HepG2 (cell line): ENCODE measurements at regions not wholly inside any gene's neighbourhood (a gene's known extent, or its start where the extent isn't known, plus 50 kb on each side); places are given as distances from the start of the nearest gene placed in this dataset.

ENCODE experiments used
- ATAC-seq: fragments of 200-7000 bp; cut with Tn5 transposase; 3 replicates; pipeline ENCODE4 v1.9.1; 2020; ENCODE audit warnings: mild to moderate bottlenecking, moderate library complexity
- BruUV-seq: library from RNA; stranded (reverse); fragments of 400-500 nt; replicated peaks from 2 replicates; lab custom pipeline; 2021; lab: Mats Ljungman, UMichigan
- CTCF ChIA-PET: fragments of 300-600 bp; formaldehyde crosslinking; extraction: SDS; loops from one replicate; lab custom pipeline; 2021; ENCODE audit warnings: low total read pairs, inconsistent platforms, low intra/inter-chr PET ratio; lab: Yijun Ruan, JAX
- POLR2A ChIA-PET: fragments of 350-600 bp; sonication (Branson Sonifier 250); formaldehyde crosslinking; loops from one replicate; lab custom pipeline; 2020; ENCODE audit warnings: antibody characterized with exemption, inconsistent platforms; lab: Yijun Ruan, JAX
- DNase-seq: peaks from one replicate; pipeline ENCODE4 v3.0.0-alpha.2; 2015; ENCODE audit warnings: low spot score
- FAIRE-seq: peaks from 3 replicates; lab custom pipeline; 2011; peaks lifted over from hg19 to GRCh38; lab: Jason Lieb, UNC
- H2AFZ ChIP-seq: one replicate; pipeline ENCODE4 v1.6.1; 2011; ENCODE audit warnings: low read length, inconsistent platforms
- H3K27ac ChIP-seq: fragments of 300-600 bp; 3 replicates; pipeline ENCODE4 v1.8.0; 2011; ENCODE audit warnings: mixed run types, mild to moderate bottlenecking, mixed read lengths, low read length, inconsistent platforms; ENCODE audit not compliant: insufficient read depth; ENCODE audit errors: extremely low read length
- H3K27me3 ChIP-seq, 2 experiments: fragments of 200-600 bp in 1 of 2; 2 replicates in 1 of 2; 3 replicates in 1 of 2; pipeline versions ENCODE4 v1.6.0 to v1.8.0; 2011; ENCODE audit warnings: low read length in 2 of 2, mild to moderate bottlenecking in 2 of 2, moderate library complexity in 2 of 2, inconsistent platforms in 1 of 2; ENCODE audit not compliant: insufficient read depth in 2 of 2, control insufficient read depth in 1 of 2
- H3K36me3 ChIP-seq, 2 experiments: fragments of 200-600 bp in 1 of 2; replicated peaks in 1 of 2; 2 replicates in 1 of 2; 3 replicates in 1 of 2; pipeline versions ENCODE4 v1.5.1 to v1.8.0; 2011; ENCODE audit warnings: low read length in 2 of 2, inconsistent platforms in 1 of 2; ENCODE audit not compliant: insufficient read depth in 2 of 2, control insufficient read depth in 1 of 2
- H3K4me1 ChIP-seq: 2 replicates; pipeline ENCODE4 v1.5.1; 2012; ENCODE audit warnings: low read length, inconsistent platforms; ENCODE audit not compliant: insufficient read depth
- H3K4me2 ChIP-seq: 2 replicates; pipeline ENCODE4 v1.6.0; 2011; ENCODE audit warnings: low read depth, low read length, inconsistent platforms
- H3K4me3 ChIP-seq, 3 experiments: fragments of 200-600 bp in 1 of 3; sonication (generic), shearing (Covaris generic) in 1 of 3; replicated peaks in 1 of 3; 2 replicates each; pipeline ENCODE4 v1.5.1; 2011 to 2016; ENCODE audit warnings: low read length in 3 of 3, inconsistent platforms in 2 of 3, low read depth in 2 of 3, mild to moderate bottlenecking in 2 of 3, control low read depth in 1 of 3, mixed read lengths in 1 of 3; ENCODE audit not compliant: insufficient read depth in 1 of 3
- H3K79me2 ChIP-seq: one replicate; pipeline ENCODE4 v1.6.1; 2011; ENCODE audit warnings: low read length, inconsistent platforms; ENCODE audit not compliant: insufficient read depth
- H3K9ac ChIP-seq: 2 replicates; pipeline ENCODE4 v1.6.0; 2011; ENCODE audit warnings: mild to moderate bottlenecking, low read depth, low read length, inconsistent platforms; ENCODE audit not compliant: insufficient read depth
- H3K9me3 ChIP-seq: 2 replicates; pipeline ENCODE4 v1.5.1; 2012; ENCODE audit warnings: mild to moderate bottlenecking, low read length
- H4K20me1 ChIP-seq: 2 replicates; pipeline ENCODE4 v1.6.0; 2011; ENCODE audit warnings: inconsistent platforms, mild to moderate bottlenecking, low read length, moderate library complexity; ENCODE audit not compliant: insufficient read depth
- KLF13 ChIP-seq: sonication (generic); formaldehyde crosslinking; IDR thresholded peaks from 2 replicates; pipeline ENCODE4 v1.4.0; 2020; ENCODE audit warnings: mild to moderate bottlenecking, missing genetic modification reagents
- SP1 ChIP-seq, 2 experiments: fragments of 450-650 bp in 1 of 2; sonication (generic) in 1 of 2; formaldehyde crosslinking in 1 of 2; IDR thresholded peaks; 2 replicates each; pipeline versions ENCODE4 v1.4.0 to v1.6.1; 2016 to 2020; ENCODE audit warnings: missing genetic modification reagents in 1 of 2
- SRSF4 ChIP-seq: fragments of 200-400 bp; formaldehyde crosslinking; IDR thresholded peaks from one replicate; pipeline ENCODE4 v1.6.1; 2018; ENCODE audit warnings: mild to moderate bottlenecking, low read depth, low read length, moderate library complexity; ENCODE audit not compliant: poor library complexity, severe bottlenecking
- TBX2 ChIP-seq: sonication (generic); formaldehyde crosslinking; IDR thresholded peaks from 2 replicates; pipeline ENCODE4 v1.5.0; 2020; ENCODE audit warnings: missing genetic modification reagents, mild to moderate bottlenecking, borderline replicate concordance
- ZNF33B ChIP-seq: sonication (generic); formaldehyde crosslinking; IDR thresholded peaks from 2 replicates; pipeline ENCODE4 v1.5.1; 2020; ENCODE audit warnings: mild to moderate bottlenecking, missing genetic modification reagents
- ZNF883 ChIP-seq: sonication (generic); formaldehyde crosslinking; IDR thresholded peaks from 2 replicates; pipeline ENCODE4 v1.5.1; 2020; ENCODE audit warnings: mild to moderate bottlenecking, missing genetic modification reagents; ENCODE audit errors: not compliant biosample characterization
- in situ Hi-C: cut with HindIII; loops from 2 replicates; pipeline ENCODE4 v1.10.0; 2017; ENCODE audit warnings: low pct_unique_long_range_greater_than_20kb; ENCODE audit not compliant: extremely low pct_ligation_motif_present
- intact Hi-C: fragments of 100-400 bp; cut with micrococcal nuclease; formaldehyde crosslinking; loops from one replicate; pipeline ENCODE4 v1.10.0; 2022; ENCODE audit not compliant: unreplicated experiment
- TF ChIP-seq, protein P1 (sequence below): sonication (generic); formaldehyde crosslinking; IDR thresholded peaks from 2 replicates; pipeline ENCODE4 v1.5.0; 2020; ENCODE audit warnings: missing genetic modification reagents, mild to moderate bottlenecking, borderline replicate concordance
- TF ChIP-seq, protein P2 (sequence below), 2 experiments: sonication (generic) in 1 of 2; formaldehyde crosslinking in 1 of 2; IDR thresholded peaks; 2 replicates each; pipeline versions ENCODE4 v1.4.0 to v1.6.1; 2016 to 2020; ENCODE audit warnings: borderline replicate concordance in 1 of 2, low read depth in 1 of 2, mild to moderate bottlenecking in 1 of 2, missing genetic modification reagents in 1 of 2
- TF ChIP-seq, protein P3 (sequence below): IDR thresholded peaks from 2 replicates; pipeline ENCODE4 v1.6.1; 2018; ENCODE audit warnings: missing genetic modification reagents
- TF ChIP-seq, protein P4 (sequence below): sonication (generic); formaldehyde crosslinking; IDR thresholded peaks from 2 replicates; pipeline ENCODE4 v1.4.0; 2020; ENCODE audit warnings: missing genetic modification reagents
- TF ChIP-seq, protein P5 (sequence below): sonication (generic); formaldehyde crosslinking; IDR thresholded peaks from 2 replicates; pipeline ENCODE4 v1.9.0; 2022; ENCODE audit warnings: low read depth, missing genetic modification reagents

DNA sequence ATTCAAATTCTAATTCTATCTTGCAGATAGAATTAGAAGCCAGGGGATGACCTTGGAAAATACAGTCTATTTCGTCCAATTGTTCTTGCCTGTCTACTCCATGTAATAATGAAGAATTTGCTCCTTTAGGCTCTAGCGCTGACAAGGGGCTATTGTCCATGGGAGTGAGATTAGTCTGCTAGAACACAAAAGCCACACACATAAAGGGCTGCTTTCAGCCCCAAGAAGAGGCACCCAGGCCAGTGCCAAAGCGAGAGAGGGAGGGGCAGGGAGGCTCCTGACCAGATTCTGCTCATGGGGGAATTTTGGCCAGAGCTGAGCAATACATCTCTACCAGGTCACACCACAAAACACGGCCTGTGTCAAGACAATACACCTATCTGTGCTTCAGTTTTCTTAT lies 1306.9 kb downstream of the UQCRFS1 start (continued):
- TF ChIP-seq, protein P1, sequence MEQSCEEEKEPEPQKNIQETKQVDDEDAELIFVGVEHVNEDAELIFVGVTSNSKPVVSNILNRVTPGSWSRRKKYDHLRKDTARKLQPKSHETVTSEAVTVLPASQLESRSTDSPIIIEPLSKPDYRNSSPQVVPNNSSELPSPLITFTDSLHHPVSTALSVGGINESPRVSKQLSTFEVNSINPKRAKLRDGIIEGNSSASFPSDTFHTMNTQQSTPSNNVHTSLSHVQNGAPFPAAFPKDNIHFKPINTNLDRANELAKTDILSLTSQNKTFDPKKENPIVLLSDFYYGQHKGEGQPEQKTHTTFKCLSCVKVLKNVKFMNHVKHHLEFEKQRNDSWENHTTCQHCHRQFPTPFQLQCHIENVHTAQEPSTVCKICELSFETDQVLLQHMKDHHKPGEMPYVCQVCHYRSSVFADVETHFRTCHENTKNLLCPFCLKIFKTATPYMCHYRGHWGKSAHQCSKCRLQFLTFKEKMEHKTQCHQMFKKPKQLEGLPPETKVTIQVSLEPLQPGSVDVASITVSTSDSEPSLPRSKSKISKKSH (CRISPR knock-in tag) = no peak
- TF ChIP-seq, protein P2, sequence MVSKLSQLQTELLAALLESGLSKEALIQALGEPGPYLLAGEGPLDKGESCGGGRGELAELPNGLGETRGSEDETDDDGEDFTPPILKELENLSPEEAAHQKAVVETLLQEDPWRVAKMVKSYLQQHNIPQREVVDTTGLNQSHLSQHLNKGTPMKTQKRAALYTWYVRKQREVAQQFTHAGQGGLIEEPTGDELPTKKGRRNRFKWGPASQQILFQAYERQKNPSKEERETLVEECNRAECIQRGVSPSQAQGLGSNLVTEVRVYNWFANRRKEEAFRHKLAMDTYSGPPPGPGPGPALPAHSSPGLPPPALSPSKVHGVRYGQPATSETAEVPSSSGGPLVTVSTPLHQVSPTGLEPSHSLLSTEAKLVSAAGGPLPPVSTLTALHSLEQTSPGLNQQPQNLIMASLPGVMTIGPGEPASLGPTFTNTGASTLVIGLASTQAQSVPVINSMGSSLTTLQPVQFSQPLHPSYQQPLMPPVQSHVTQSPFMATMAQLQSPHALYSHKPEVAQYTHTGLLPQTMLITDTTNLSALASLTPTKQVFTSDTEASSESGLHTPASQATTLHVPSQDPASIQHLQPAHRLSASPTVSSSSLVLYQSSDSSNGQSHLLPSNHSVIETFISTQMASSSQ (IDR thresholded peaks at IDR 0.05; ENCODE audit: low read depth) = no peak
- TF ChIP-seq, protein P2 (CRISPR knock-in tag; IDR thresholded peaks at IDR 0.05; ENCODE audit: borderline replicate concordance) = no peak
- TF ChIP-seq, protein P3, sequence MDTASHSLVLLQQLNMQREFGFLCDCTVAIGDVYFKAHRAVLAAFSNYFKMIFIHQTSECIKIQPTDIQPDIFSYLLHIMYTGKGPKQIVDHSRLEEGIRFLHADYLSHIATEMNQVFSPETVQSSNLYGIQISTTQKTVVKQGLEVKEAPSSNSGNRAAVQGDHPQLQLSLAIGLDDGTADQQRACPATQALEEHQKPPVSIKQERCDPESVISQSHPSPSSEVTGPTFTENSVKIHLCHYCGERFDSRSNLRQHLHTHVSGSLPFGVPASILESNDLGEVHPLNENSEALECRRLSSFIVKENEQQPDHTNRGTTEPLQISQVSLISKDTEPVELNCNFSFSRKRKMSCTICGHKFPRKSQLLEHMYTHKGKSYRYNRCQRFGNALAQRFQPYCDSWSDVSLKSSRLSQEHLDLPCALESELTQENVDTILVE (CRISPR knock-in tag) = no peak

DNA sequence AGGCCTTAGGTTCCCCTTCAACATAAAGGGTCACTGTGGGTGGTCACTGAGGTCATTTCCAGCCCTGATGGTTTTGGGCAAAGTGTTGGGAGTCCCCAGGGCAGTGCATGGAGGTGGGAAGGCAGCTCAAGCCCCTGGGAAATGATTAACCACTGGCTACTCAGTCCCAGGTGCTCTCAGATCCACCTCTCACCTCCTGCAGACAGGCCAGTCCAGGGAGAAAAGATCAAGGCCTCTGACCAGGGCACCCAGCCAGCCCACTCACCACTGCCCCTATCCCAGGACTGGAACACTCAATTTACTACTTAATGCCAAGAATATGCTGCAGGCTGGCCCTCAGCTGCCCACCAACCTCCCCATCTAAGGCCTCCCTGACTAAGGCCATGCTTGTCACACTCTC lies 1307.9 kb downstream of the UQCRFS1 start:
- Histone ChIP-seq H3K79me2 (no peaks in the 10 kb centered on the region), H3K9me3 (peaks cover 89% of the 10 kb centered on the region), H3K9ac (no peak overlapping the region), H3K27ac (no peak overlapping the region), H3K4me1 (no peaks in the 10 kb centered on the region), H3K27me3 (no peaks in the 10 kb centered on the region), H3K36me3 (no peaks in the 10 kb centered on the region), H3K4me3 (no peak overlapping the region), H3K4me2 (no peak overlapping the region), H2AFZ (no peak overlapping the region), H4K20me1 (no peaks in the 10 kb centered on the region)
- intact Hi-C loops = no loop called here
- ATAC-seq (no peak; the same call in 2 of the 3 replicates), DNase-seq (no peak), FAIRE-seq (no peak)
- ChIA-PET POLR2A (no interaction called here), CTCF (no interaction called here)
- in situ Hi-C loops = no loop called here
- no TSS peak for BruUV-seq
- TF ChIP-seq, protein P4, sequence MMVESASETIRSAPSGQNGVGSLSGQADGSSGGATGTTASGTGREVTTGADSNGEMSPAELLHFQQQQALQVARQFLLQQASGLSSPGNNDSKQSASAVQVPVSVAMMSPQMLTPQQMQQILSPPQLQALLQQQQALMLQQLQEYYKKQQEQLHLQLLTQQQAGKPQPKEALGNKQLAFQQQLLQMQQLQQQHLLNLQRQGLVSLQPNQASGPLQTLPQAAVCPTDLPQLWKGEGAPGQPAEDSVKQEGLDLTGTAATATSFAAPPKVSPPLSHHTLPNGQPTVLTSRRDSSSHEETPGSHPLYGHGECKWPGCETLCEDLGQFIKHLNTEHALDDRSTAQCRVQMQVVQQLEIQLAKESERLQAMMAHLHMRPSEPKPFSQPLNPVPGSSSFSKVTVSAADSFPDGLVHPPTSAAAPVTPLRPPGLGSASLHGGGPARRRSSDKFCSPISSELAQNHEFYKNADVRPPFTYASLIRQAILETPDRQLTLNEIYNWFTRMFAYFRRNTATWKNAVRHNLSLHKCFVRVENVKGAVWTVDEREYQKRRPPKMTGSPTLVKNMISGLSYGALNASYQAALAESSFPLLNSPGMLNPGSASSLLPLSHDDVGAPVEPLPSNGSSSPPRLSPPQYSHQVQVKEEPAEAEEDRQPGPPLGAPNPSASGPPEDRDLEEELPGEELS (CRISPR knock-in tag) = no peak
- TF ChIP-seq TBX2 (CRISPR knock-in tag) (no peak), SP1 (IDR thresholded peaks at IDR 0.05) (no peak), SP1 (CRISPR knock-in tag; IDR thresholded peaks at IDR 0.05) (no peak), ZNF33B (CRISPR knock-in tag) (no peak), ZNF883 (no peak), KLF13 (no peak), SRSF4 (no peak)
- TF ChIP-seq, protein P5, sequence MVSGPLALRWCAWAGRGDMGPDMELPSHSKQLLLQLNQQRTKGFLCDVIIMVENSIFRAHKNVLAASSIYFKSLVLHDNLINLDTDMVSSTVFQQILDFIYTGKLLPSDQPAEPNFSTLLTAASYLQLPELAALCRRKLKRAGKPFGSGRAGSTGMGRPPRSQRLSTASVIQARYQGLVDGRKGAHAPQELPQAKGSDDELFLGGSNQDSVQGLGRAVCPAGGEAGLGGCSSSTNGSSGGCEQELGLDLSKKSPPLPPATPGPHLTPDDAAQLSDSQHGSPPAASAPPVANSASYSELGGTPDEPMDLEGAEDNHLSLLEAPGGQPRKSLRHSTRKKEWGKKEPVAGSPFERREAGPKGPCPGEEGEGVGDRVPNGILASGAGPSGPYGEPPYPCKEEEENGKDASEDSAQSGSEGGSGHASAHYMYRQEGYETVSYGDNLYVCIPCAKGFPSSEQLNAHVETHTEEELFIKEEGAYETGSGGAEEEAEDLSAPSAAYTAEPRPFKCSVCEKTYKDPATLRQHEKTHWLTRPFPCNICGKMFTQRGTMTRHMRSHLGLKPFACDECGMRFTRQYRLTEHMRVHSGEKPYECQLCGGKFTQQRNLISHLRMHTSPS (CRISPR knock-in tag) = no peak
